Urinary bladder (tissue), 3 donors: ENCODE measurements at regions not wholly inside any gene's neighbourhood (a gene's known extent, or its start where the extent isn't known, plus 50 kb on each side); places are given as distances from the start of the nearest gene placed in this dataset.

Experiments used
- DNase-seq: peaks from one replicate; pipeline ENCODE4 v3.0.0-alpha.2; 2015; ENCODE audit errors: extremely low spot score
- H3K27ac ChIP-seq: one replicate; pipeline ENCODE4 v1.5.1; 2013; ENCODE audit warnings: low read depth, mild to moderate bottlenecking, moderate library complexity
- H3K36me3 ChIP-seq: one replicate; pipeline ENCODE4 v1.6.1; 2013; ENCODE audit warnings: mild to moderate bottlenecking, moderate library complexity; ENCODE audit not compliant: insufficient read depth
- H3K4me1 ChIP-seq: one replicate; pipeline ENCODE4 v1.6.1; 2013; ENCODE audit warnings: mild to moderate bottlenecking, moderate library complexity; ENCODE audit not compliant: insufficient read depth
- H3K4me3 ChIP-seq: one replicate; pipeline ENCODE4 v1.5.1; 2013; ENCODE audit warnings: low read depth, low read length
- WGBS: extraction: QIAGEN DNeasy Blood & Tissue Kit; methylation state at CpG from one replicate; pipeline ENCODE4 v1.1.7; 2013; 5-methylcytosine and 5-hydroxymethylcytosine counted together
- donor health status: healthy with polysubstance abuse.
- donor health status: healthy.

DNA sequence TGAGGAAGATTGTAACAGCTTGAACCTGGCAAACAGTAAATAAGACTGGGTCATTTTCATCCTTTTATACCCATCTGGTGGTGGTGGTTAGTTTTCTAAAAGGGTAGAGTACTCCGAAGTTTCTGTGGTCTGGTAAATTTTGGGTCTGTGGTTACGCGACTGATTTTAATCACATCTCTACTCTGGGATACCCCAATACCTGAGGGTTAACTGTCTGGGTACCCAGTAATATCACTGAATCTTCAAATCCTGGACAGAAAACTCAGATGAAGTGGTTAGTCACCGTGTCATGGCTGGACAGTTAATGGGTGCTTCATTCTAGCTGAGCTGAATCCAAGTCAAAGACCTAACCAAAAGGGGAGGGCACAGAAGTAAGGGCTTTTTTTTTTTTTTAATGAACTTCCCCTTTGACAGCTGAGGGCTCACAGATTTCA, 474.2 kb downstream of the GADD45G start:
- WGBS = 83% methylated on average over 4 of the region's 4 CpGs
- H3K27ac ChIP-seq = no peak overlapping the region
- no peak for DNase-seq
- H3K36me3 ChIP-seq = no peaks in the 10 kb centered on the region
- no peak overlapping the region for H3K4me3 ChIP-seq
- no peaks in the 10 kb centered on the region for H3K4me1 ChIP-seq

GRCh38 chr9:90085633-90086032, 480.8 kb downstream of the GADD45G start:
- Histone ChIP-seq H3K27ac (no peak overlapping the region), H3K4me3 (no peak overlapping the region), H3K4me1 (no peaks in the 10 kb centered on the region), H3K36me3 (no peaks in the 10 kb centered on the region)
- WGBS = 73% methylated on average over 4 of the region's 4 CpGs
- DNase-seq = no peak

- no peak overlapping the region for H3K27ac ChIP-seq
- 68% methylated on average over 2 of the region's 2 CpGs for WGBS
- no peaks in the 10 kb centered on the region for H3K36me3 ChIP-seq
These were observed 481.3 kb downstream of the GADD45G start for GRCh38 chr9:90086101-90086511.

DNA sequence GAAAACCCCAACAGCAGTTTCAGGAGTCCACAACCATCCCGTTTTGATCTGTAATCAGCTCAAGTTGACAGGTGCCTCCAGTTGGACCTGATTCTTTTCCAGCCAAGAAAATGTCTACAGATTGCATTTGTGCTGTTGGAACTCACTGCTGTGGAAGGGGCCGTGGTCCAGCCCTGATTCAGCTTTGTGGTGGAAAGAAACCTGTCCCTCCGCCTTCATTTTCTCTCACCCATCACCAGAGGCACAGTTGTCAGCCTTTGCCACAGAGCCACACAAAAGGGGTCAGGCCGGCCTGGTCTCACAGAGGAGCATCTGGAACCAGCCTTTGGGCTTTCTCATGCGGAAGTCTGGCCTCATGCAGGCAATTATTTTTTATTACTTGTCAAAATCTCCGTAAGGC, 483.6 kb downstream of the GADD45G start:
- no peak for DNase-seq
- Histone ChIP-seq H3K27ac (no peak overlapping the region), H3K4me1 (no peaks in the 10 kb centered on the region), H3K36me3 (no peaks in the 10 kb centered on the region), H3K4me3 (no peak overlapping the region)
- WGBS = 75% methylated on average over 6 of the region's 6 CpGs

More at GRCh38 chr9:90086101-90086511, 481.3 kb downstream of the GADD45G start:
- DNase-seq = no peak
- Histone ChIP-seq H3K4me3 (no peak overlapping the region), H3K4me1 (no peaks in the 10 kb centered on the region)

- DNase-seq = no peak
- Histone ChIP-seq H3K27ac (no peak overlapping the region), H3K4me3 (no peak overlapping the region), H3K36me3 (no peaks in the 10 kb centered on the region), H3K4me1 (no peaks in the 10 kb centered on the region)
- 70% methylated on average over 4 of the region's 4 CpGs for WGBS
These were observed 484.0 kb downstream of the GADD45G start for GRCh38 chr9:90088856-90089255.

GRCh38 chr9:90090997-90091396, 486.2 kb downstream of the GADD45G start:
- H3K4me1 ChIP-seq = no peaks in the 10 kb centered on the region
- no peaks in the 10 kb centered on the region for H3K36me3 ChIP-seq
- no peak overlapping the region for H3K27ac ChIP-seq
- no peak overlapping the region for H3K4me3 ChIP-seq
- 96% methylated on average over 4 of the region's 4 CpGs for WGBS
- no peak for DNase-seq

DNA sequence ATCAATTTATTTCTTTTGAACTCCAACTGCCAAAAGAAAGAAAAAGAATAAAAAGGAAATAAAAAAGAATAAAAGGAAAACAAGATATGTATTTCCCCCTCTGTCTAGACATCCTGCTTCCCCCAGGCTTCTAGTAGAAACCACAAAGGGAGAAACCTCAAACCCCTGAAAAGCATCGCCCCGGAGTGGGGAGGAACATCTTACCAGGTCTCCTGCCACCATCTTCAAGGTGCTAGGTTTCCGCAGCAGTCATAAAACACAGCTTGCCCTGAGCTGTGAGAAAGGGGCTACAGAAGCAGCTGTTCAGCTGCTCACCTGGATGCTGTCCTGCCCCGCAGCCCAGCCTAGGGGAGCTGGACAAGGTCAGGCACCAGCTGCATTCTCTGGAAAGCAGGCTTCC, 487.7 kb downstream of the GADD45G start:
- Histone ChIP-seq H3K36me3 (no peaks in the 10 kb centered on the region), H3K4me1 (no peaks in the 10 kb centered on the region), H3K4me3 (no peak overlapping the region), H3K27ac (no peak overlapping the region)
- DNase-seq = no peak
- WGBS = 83% methylated on average over 4 of the region's 4 CpGs

DNA sequence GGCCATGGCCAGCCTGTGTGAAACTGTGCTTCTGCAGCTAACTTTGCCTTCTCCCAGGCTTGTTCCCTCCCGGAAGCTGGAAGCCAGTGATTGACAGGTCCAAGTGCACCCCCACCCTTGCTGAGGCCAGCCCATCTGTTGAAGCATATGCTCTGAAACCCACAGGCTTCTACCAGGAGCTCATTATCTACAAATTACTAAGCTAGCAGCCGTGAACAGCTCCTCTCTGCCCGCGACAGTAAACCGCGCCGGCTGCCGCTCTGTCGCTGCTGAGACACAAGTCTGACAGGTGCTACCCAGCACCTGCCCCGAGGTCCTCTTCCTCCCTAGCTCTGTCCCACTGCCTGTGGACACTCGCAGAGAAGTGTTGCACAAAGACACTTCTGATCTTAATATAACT, 490.9 kb downstream of the GADD45G start:
- no peak overlapping the region for H3K27ac ChIP-seq
- H3K36me3 ChIP-seq = no peaks in the 10 kb centered on the region
- H3K4me1 ChIP-seq = no peaks in the 10 kb centered on the region
- no peak for DNase-seq
- WGBS = 71% methylated on average over 11 of the region's 11 CpGs
- H3K4me3 ChIP-seq = no peak overlapping the region

- 89% methylated on average over 7 of the region's 7 CpGs for WGBS
- Histone ChIP-seq H3K27ac (no peak overlapping the region), H3K36me3 (no peaks in the 10 kb centered on the region), H3K4me1 (no peaks in the 10 kb centered on the region), H3K4me3 (no peak overlapping the region)
- DNase-seq = no peak
These were observed 492.4 kb downstream of the GADD45G start for GRCh38 chr9:90097237-90097636.

DNA sequence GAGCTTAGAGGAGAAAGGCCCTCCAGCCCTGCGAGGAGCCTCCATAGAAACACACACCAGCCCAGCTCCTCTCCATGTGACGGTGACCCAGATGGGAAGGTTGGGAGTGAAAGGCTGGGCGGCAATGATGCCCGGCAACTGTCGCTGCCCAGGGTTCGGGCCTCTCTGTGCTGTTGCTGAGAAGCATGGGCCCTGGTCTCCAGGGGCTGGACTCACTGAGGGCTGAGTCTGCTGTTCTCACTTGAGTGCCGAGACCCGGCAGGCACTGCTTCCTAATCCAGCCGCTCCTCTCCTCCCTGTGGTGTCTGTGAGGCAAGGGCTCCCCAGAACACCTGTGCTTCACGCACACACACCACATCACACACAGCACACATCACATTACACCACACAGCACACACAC, 493.6 kb downstream of the GADD45G start:
- no peak overlapping the region for H3K4me3 ChIP-seq
- H3K27ac ChIP-seq = no peak overlapping the region
- no peak for DNase-seq
- 83% methylated on average over 10 of the region's 10 CpGs for WGBS
- H3K4me1 ChIP-seq = no peaks in the 10 kb centered on the region
- no peaks in the 10 kb centered on the region for H3K36me3 ChIP-seq

DNA sequence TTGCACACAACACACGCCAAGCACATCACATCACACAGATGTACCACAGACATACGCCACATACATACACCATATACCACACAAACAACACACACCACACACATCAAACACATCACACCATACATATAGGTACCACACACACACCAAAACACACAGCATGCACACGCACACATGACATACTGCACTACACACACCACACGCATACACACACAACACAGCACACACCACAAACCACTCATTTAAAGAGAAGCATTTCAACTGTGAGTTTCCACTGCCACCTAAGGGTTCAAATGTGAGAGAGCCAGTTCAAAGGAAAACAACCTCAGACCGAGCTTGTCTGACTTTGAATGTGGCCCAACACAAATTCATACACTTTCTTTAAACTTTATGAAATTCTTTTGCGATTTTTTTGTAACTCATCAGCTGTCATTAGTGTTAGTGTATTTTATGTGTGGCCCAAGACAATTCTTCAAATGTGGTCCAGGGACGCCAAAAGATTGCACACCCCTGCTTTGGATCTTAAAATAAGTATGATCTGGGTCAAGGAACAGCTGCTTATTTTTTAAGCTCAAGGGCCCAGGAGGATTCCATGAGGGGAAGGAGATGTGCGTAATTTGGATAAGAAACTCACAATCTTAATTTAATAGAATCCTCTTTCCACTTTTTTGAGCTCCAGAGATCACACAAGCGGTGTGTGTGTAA, 494.6 kb downstream of the GADD45G start:
- Histone ChIP-seq H3K27ac (no peak overlapping the region), H3K4me3 (no peak overlapping the region), H3K36me3 (no peaks in the 10 kb centered on the region), H3K4me1 (no peaks in the 10 kb centered on the region)
- no peak for DNase-seq
- 54% methylated on average over 9 of the region's 9 CpGs for WGBS

DNA sequence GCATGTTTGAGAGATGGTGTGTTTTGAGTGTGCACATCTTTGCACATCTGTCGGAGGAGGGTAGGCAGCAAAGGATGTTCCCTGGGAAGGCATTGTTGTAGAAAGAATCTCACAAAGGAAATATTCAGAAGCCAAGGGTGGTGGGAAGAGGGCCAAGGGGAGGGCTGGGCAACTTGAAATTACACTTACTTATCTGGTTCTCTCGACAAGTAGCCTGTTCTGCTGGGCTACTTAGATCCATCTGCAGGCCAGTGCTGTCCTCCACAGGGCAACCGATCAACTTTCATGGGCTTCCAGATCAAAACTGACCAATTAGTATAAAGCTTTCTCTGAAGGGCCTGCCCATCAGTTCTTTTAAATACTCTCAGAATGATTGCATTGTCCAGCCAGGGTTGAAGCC, 495.2 kb downstream of the GADD45G start:
- Histone ChIP-seq H3K27ac (no peak overlapping the region), H3K4me1 (no peaks in the 10 kb centered on the region), H3K36me3 (no peaks in the 10 kb centered on the region), H3K4me3 (no peak overlapping the region)
- WGBS = 69% methylated on average over 3 of the region's 3 CpGs
- DNase-seq = no peak

DNA sequence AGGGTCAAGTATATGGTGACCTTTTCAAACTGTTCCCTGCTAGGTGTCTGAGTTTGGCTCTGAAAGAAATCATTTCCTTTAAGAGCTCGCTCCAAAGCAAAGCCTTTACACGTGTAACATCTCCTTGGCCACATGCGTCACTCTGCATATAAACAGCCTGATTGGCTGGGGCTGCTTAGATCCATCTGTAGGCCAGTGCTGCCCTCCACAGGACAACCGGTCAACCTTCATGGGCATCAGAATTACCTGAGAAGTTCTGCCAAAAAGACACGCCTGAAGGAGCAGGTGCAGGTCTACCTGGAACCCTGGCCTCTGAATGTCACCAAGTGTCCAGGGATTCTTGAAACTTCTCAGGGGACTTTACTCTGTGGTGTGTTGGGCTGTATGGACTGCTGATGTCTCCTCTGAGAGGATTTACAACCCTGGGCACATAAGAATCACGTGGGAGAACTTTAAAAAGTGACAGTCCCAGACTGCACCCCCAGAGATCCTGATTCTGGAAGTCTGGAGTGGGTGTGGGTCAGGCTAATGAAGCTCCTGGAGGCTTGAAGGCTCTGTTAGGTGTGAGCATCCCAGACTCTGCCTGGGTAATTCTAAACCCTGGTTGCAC, 497.6 kb downstream of the GADD45G start:
- peak; percentile 63 for DNase-seq
- Histone ChIP-seq H3K4me1 (no peaks in the 10 kb centered on the region), H3K4me3 (no peak overlapping the region), H3K36me3 (no peaks in the 10 kb centered on the region), H3K27ac (no peak overlapping the region)
- WGBS = 15% methylated on average over 6 of the region's 6 CpGs

DNA sequence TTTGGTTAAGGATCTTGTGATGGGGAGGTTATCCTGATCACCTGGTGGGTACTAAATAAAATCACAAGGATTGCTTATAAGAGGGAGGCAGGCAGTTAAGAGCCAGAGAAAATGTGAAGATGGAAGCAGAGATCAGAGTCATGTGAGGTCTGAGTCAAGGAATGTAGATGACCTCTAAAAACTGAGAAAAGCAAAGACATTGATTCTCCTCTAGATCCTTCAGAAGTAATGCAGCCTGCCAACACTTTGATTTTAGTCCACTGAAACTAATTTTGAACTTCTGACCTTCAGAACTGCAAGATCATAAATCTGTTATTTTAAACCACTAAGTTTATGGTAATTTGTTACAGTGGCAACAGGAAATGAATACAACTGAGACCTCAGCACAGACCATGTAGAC, 499.0 kb downstream of the GADD45G start:
- Histone ChIP-seq H3K36me3 (no peaks in the 10 kb centered on the region), H3K27ac (no peak overlapping the region), H3K4me1 (no peaks in the 10 kb centered on the region), H3K4me3 (no peak overlapping the region)
- DNase-seq = no peak
